GM12872 (cell line): ENCODE measurements at regions not wholly inside any gene's neighbourhood (a gene's known extent, or its start where the extent isn't known, plus 50 kb on each side); places are given as distances from the start of the nearest gene placed in this dataset.

Experiments used
- CTCF ChIP-seq: IDR thresholded peaks from 3 replicates; pipeline ENCODE4 v1.5.1; 2011; ENCODE audit warnings: low read depth, mild to moderate bottlenecking, low read length, moderate library complexity; ENCODE audit not compliant: insufficient read depth

DNA sequence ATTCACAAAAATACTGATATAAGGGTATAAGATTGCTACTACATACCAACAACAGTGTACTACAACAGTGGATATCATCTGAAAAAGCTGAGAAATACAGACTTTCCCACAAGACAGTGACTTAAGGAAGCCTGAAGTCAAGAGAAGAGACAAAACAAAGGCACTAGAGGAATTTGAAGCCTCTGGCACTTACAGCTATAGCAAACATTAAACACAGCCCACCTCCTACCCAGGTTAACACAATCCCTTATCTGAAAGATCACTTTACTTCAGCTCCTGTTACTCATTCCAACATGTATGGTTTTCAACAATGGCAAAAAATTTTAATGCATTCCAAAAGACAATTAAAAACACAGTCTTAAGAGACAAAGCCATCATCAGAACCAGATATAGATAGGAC, 388.5 kb downstream of the JRKL start:
- no peak for TF ChIP-seq CTCF

- no peak for TF ChIP-seq CTCF
These were observed 389.2 kb downstream of the JRKL start for GRCh38 chr11:96779030-96779429.

DNA sequence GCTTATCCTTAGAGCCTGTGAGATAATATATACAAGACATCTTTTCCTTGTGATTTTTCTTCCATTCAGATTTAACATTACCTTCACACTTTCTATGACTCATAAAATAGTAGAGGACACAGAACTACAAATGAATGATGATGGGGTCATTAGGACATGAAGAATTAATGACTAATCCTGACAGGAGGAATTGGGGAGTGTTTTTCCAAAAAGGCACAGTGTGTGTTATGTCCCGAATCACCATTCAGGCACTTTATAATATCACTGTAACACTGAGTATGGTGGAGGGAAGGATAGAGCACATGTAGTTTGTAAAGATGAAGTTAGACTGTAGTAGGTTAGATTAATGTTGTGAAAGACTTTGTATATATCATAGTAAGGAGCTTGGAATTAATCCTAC, 391.3 kb downstream of the JRKL start:
- TF ChIP-seq CTCF, result no peak

DNA sequence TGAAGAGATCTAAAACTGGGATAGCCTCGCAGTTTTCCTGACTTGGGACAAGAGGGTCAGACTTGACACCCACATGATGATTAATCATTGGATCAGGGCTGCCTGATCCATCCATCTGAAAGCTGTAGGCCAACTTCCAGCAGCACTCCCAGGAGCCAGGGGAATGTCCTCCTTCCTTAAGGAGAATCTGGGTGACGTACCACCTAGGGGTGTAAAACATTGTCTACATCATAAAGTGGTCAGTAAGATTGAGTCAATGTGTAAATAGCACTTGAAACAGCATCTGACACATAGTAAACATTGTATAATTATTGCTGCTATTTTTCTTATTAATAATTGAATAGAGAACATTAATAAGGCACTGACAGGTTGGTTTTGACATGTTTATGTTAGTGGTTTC, 392.8 kb downstream of the JRKL start:
- no peak for TF ChIP-seq CTCF

- TF ChIP-seq CTCF, result no peak
These were observed 393.5 kb downstream of the JRKL start for GRCh38 chr11:96783311-96783710.

- no peak for TF ChIP-seq CTCF
These were observed 395.3 kb downstream of the JRKL start for GRCh38 chr11:96785073-96785472.

DNA sequence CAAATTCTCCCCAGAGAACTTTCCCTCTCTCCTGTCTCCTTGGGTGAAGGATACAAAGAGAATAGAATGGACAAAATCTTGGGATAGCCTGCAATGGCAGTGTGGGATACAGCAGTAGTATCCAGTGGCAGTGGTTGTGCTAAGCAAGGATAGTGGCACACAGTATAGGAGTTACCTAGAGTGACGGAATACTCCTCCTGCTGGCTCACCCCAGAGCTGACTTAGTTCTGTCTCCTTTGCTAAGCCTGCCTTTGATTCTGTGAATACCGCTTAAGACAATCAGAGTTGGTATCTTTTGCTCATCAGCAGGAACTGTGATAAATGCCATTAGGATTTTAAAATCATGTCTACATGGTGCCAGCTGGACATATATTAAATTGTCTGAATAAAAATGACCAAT, 404.3 kb downstream of the JRKL start:
- no peak for TF ChIP-seq CTCF

DNA sequence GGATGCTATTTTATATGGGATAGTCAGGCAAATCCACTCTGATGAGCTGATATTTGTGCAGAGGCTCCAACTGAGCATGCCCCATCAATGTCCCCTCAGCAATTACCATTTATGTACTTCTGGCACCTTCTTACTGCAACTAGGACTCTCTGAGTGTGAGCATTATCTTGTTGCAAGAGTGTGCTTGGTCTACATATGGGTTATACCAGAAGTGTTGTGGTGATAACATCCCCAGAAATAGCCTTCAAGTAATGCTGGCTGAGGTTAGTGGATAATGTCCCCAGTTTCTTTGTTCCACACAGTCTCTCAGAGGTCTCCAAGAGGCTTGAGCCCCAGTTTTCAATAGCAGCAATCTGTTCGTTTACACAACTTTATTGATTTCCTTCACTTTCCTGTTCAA, 408.6 kb downstream of the JRKL start:
- TF ChIP-seq CTCF, result no peak
